ENCODE measurements at regions not wholly inside any gene's neighbourhood (a gene's known extent, or its start where the extent isn't known, plus 50 kb on each side); places are given as distances from the start of the nearest gene placed in this dataset.
A peak's percentile ranks its signal among the peaks of the same experiment; 100 is the strongest.

DNA sequence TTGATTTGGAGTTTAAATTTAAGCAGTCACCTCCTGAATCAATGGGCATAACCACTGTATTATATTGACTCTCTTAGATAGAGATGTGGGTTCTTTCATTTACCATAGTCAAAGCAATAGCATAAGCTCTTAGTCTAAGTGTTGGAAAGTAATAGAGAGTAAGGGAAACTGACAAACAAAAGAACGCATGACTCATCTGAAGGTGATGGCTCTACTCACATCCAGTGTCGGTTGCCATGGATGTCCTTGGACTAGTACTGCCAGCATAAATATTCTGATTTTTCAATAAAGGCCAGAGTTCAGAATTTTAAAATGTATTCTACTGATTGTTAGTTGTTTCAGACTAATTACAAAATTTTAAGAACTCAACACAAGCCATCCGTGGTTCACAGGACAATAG, 444.9 kb upstream of the DDI1 start:
- dilution Hi-C loops (cut with MboI; ENCODE audit: extremely low pct_ligation_motif_present, low sequenced_read_pairs), result no loop called here
- H2AFZ ChIP-seq (ENCODE audit: low read depth, low read length), result no peak overlapping the region
- CTCF ChIA-PET, result interaction anchor here (1.3 to 1.9 kb wide), 6 partner anchors 9 to 390 kb away, joined by 3 to 11 read pairs (median 4); no protein-coding TSS in a partner anchor
- DNase-seq (ENCODE audit: low read depth, low spot score) (peak; percentile 87), FAIRE-seq (no peak)
- TF ChIP-seq POLR2A (IDR thresholded peaks at IDR 0.05; ENCODE audit: low read depth, low read length) (no peak), JUN (IDR thresholded peaks at IDR 0.05; ENCODE audit: borderline replicate concordance, insufficient read depth, insufficient read length, low read depth) (peak; percentile 85), GATA2 (IDR thresholded peaks at IDR 0.05; ENCODE audit: insufficient read depth, insufficient read length, low read depth, low read length) (no peak), EZH2 (IDR thresholded peaks at IDR 0.05; ENCODE audit: borderline replicate concordance, low read depth, low read length, severe bottlenecking) (no peak), MYC (IDR thresholded peaks at IDR 0.05; ENCODE audit: low read depth, low read length) (no peak), POLR2AphosphoS5 (IDR thresholded peaks at IDR 0.05; ENCODE audit: insufficient read depth, low read depth, low read length) (no peak), FOS (IDR thresholded peaks at IDR 0.05; ENCODE audit: borderline replicate concordance, insufficient read depth, low read length) (peak; percentile 91)
- TF ChIP-seq, protein P1, sequence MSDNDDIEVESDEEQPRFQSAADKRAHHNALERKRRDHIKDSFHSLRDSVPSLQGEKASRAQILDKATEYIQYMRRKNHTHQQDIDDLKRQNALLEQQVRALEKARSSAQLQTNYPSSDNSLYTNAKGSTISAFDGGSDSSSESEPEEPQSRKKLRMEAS (IDR thresholded peaks at IDR 0.05; ENCODE audit: insufficient read depth, insufficient read length), result no peak
- TF ChIP-seq, protein P2, sequence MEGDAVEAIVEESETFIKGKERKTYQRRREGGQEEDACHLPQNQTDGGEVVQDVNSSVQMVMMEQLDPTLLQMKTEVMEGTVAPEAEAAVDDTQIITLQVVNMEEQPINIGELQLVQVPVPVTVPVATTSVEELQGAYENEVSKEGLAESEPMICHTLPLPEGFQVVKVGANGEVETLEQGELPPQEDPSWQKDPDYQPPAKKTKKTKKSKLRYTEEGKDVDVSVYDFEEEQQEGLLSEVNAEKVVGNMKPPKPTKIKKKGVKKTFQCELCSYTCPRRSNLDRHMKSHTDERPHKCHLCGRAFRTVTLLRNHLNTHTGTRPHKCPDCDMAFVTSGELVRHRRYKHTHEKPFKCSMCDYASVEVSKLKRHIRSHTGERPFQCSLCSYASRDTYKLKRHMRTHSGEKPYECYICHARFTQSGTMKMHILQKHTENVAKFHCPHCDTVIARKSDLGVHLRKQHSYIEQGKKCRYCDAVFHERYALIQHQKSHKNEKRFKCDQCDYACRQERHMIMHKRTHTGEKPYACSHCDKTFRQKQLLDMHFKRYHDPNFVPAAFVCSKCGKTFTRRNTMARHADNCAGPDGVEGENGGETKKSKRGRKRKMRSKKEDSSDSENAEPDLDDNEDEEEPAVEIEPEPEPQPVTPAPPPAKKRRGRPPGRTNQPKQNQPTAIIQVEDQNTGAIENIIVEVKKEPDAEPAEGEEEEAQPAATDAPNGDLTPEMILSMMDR (IDR thresholded peaks at IDR 0.05; ENCODE audit: extremely low read depth in 1 of 2, insufficient read depth in 1 of 2, low read depth in 1 of 2, low read length in 2 of 2), result no peak
- peaks cover 3% of the 10 kb centered on the region for H3K9me3 ChIP-seq (replicated peaks; ENCODE audit: control insufficient read depth, insufficient read depth, low read length)
- POLR2A ChIA-PET, result no interaction called here
- peak overlapping the region; percentile 33 for H3K4me2 ChIP-seq (ENCODE audit: insufficient read depth, low read length)
- no peak overlapping the region for H3K4me3 ChIP-seq (replicated peaks in 1 of 3; ENCODE audit: insufficient read depth in 1 of 3, low read depth in 1 of 3, low read length in 3 of 3)
- no peaks in the 10 kb centered on the region for H3K36me3 ChIP-seq (ENCODE audit: control insufficient read depth in 2 of 2, extremely low read depth in 1 of 2, insufficient read depth in 2 of 2, low read length in 2 of 2)
- H3K9me1 ChIP-seq (replicated peaks; ENCODE audit: control insufficient read depth, extremely low read depth, insufficient read depth, low read length), result no peaks in the 10 kb centered on the region
- peaks cover 46% of the 10 kb centered on the region for H3K4me1 ChIP-seq (ENCODE audit: control insufficient read depth, extremely low read depth, insufficient read depth, low read length)
- intact Hi-C loops (cut with micrococcal nuclease), result no loop called here
- no peaks in the 10 kb centered on the region for H4K20me1 ChIP-seq (replicated peaks; ENCODE audit: control insufficient read depth, extremely low read depth, insufficient read depth, low read length)
- BruUV-seq (replicated peaks), result no TSS peak
- peak overlapping the region; percentile 84 for H3K27ac ChIP-seq (ENCODE audit: insufficient read depth, low read depth, low read length)
- H3K27me3 ChIP-seq (ENCODE audit: control insufficient read depth in 2 of 2, insufficient read depth in 2 of 2, low read length in 2 of 2), result no peaks in the 10 kb centered on the region
- H3K79me2 ChIP-seq (ENCODE audit: control insufficient read depth, insufficient read depth, low read length), result no peaks in the 10 kb centered on the region
- peak overlapping the region; percentile 58 for H3K9ac ChIP-seq (replicated peaks; ENCODE audit: extremely low read depth, insufficient read depth, low read length)
